ENCODE measurements at regions not wholly inside any gene's neighbourhood (a gene's known extent, or its start where the extent isn't known, plus 50 kb on each side); places are given as distances from the start of the nearest gene placed in this dataset.

- no peak for DNase-seq
These were observed 115.5 kb downstream of the PAPOLA start for GRCh38 chr14:96617635-96618034.

GRCh38 chr14:96622926-96623325 lies 120.7 kb downstream of the PAPOLA start:
- DNase-seq: no peak

- no peak for DNase-seq
These were observed 121.7 kb downstream of the PAPOLA start for GRCh38 chr14:96623676-96624484.

GRCh38 chr14:96624661-96625425 lies 122.7 kb downstream of the PAPOLA start:
- DNase-seq: no peak

GRCh38 chr14:96625426-96625985 lies 123.3 kb downstream of the PAPOLA start:
- no peak for DNase-seq

- no peak for DNase-seq
These were observed 124.1 kb downstream of the PAPOLA start for GRCh38 chr14:96626121-96626768.

GRCh38 chr14:96626916-96627315 lies 124.7 kb downstream of the PAPOLA start:
- no peak for DNase-seq

DNA sequence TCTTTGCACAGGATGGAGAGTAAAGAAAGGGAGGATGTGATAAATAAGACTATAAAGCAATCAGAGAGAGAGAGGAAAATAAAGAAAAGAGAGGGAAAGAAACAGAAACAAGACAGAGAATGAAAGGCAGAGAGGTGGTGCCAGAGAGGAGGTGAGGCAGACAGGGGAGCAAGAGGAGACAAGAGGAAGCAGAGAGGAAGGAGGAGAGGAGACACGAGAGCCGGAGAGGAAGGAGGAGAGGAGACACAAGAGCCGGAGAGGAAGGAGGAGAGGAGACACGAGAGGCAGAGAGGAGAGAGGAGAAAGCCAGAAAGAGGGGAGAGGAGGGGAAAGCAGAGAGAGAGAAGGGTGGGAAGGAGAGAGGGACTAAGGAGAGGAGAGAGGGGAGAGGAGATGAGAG lies 125.2 kb downstream of the PAPOLA start:
- no peak for DNase-seq

GRCh38 chr14:96627811-96628775 lies 125.9 kb downstream of the PAPOLA start:
- no peak for DNase-seq

GRCh38 chr14:96629082-96629481 lies 126.9 kb downstream of the PAPOLA start:
- DNase-seq: no peak

DNA sequence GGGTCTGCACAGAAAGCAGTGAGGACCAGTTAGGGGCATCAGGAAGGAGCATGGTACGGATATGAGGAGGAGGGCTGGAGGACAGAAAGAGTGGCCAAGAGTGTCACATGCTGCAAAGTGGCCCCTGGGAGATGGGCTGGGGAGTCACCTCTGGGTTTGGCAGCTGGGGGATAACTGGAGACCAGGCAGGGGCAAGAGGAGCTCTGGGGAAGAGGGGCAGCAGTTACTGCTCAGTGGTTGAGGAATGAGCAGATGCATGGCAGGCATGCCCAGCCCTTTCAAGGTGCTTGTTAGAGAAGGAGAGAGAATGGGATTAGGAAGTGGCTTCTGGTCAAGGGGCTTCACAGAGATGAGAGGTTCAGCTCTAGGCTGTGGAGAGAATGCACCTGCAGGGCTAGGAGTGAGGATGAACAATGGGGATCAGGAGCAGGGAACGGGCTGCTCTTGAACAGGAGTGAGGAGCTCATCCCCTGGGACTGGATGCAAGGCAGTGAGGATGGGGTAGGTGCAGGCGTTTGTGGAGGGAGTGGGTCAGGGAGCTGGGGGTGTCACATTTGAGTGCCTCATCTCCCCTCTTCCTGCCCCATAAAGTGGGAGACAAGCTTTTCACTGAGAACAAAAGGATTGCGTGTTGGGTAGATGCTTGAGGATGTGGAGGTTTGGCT lies 127.5 kb downstream of the PAPOLA start:
- no peak for DNase-seq

DNA sequence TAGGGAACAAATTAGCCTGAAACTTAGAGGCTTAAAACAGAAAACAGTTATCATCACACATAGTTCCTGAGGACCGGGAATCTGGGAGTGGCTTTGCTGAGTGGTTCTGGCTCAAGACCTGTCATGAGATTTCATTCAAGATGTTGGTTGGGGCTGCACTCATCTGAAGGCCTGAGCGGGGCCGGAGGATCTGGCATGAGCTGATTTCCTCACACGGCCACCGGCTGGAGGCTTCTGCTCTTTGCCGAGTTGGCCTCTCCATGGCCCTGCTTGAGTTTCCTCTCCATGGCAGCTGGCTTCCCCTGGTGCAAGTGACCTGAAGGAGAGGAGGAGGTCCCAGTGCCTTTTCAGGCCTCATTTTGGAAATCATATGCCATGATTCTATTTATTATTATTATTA lies 128.1 kb downstream of the PAPOLA start:
- no peak for DNase-seq

DNA sequence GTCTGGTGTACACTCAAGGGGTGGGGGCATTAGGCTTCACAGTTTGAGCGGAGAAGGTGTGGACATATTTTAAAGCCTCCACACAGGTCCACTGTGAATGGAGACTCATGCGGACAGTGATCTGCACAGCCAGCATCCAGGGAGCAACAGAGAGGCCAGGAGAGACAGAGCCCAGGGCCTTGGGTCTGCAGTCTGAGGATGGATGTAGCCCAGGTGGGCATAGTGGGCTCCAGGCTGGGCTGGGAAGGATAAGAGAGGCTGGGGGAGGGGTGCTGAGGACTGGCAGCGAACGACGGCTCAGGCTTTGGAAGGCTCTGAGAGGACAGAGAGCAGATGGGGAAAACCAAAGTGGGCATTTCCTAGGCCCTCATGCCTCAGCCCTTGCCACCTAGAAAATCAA lies 128.8 kb downstream of the PAPOLA start:
- no peak for DNase-seq

DNA sequence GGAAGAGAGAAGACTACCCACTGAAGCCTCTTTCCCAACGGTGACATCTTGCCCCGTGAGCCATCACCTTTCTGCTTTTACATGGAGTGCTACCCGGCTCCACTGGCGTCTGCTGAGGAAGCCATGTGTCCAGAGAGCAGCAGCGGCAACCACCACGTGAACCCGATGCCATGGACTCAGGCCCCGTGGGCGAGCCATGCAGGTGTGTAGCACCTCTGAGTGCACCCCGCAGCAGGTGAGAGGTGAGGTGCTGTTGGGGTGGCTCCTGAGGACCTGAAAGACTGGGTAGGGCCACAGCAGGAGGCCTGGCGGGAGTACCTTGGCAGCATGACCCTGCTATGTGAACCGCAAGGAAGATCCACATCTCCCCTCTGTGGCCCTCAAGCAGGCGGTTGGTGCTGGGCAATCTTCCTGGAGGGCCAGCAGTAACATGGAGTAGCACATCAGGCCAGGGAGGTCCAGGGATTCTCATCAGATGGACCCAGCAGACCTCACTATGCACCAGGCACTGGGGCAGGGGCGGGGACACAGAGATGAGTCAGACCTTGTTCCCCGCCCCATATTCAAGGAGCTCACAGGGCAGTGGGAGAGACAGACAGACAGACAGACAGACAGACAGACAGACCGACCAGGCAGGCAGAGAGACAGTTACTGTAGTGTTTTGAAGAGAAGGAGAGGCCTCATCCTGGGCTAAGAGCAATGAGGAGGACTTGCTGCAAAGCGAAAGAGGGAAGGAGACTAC lies 129.6 kb downstream of the PAPOLA start:
- DNase-seq: no peak

DNA sequence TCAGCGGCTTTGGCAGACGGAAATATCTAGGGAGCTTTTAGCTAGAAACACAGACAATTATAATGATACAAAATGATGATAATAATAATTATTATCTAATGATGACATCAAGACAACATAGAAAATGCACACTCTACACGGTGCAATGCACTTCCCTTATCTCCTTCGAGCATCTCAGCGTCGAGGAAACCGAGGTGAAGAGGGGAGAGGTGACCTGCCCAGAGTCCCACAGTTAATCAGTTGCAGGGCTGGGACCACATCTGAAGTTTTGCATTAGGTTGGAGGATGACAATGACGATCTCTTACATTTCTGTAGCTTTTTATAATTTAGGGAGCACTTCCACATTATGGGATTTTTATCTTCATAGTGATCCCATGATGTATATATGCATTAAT lies 130.2 kb downstream of the PAPOLA start:
- no peak for DNase-seq

DNA sequence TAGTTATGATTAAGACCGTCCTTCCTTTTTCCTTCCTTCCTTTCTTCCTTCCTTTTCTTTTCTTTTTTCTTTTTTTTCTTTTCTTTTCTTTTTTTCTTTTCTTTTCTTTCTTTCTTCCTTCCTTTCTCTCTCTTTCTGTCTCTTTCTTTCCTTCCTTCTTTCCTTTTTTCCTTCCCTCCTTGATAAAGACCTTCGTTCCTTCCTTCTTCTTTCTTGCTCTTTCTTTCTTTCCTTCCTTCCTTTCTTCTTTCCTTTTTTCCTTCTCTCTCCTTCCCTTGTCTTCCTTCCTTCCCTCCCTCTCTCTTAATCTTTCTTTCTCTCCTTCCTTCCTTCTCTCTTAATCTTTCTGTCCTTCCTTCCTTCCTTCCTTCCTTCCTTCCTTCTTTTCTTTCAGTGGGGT lies 130.9 kb downstream of the PAPOLA start:
- no peak for DNase-seq

DNA sequence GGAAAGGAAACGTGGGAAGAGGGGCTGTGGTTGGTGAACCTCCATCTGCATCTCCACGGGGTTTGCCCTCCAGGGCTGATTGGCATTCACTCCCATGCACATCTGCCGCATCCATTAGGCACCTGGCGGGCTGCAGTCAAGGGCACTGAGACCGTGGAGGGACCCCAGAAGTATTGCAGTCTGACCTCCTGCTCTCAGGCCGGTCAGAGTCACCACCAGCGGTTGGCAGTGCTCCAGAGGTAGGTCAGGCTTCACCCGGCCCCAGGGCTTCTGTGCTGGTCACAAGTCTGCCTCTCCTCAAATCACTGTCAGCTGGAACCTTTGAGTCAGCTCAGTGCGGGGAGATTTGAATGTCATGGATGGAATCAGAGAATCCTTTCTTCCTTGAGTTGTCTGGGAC lies 132.3 kb downstream of the PAPOLA start:
- no peak for DNase-seq

- DNase-seq: no peak
These were observed 132.7 kb downstream of the PAPOLA start for GRCh38 chr14:96634896-96635295.

DNA sequence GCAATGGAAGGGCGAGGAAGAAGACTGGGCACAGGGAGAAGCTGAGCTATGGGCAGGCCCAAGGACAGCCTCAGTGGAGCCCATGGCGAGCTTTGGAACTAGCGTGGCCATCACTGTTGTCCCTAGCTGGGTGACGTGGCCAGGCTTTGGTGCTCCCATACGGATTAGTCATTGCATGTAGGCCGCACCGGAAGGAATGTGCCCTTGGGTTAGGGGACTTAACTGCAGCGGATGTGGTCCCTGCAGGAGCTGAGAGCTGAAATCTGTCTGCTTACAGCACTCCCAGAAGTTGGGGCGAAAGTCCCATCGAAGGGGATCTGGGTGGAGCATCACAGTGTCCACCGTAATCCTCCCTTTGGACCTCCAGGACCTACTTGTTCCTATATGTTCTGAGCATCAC lies 133.7 kb downstream of the PAPOLA start:
- DNase-seq: no peak

- DNase-seq: no peak
These were observed 135.3 kb downstream of the PAPOLA start for GRCh38 chr14:96637521-96637920.

Data from right lung (tissue), 2 donors.